Fibroblast of mammary gland (primary cell): ENCODE measurements at regions not wholly inside any gene's neighbourhood (a gene's known extent, or its start where the extent isn't known, plus 50 kb on each side); places are given as distances from the start of the nearest gene placed in this dataset.

ENCODE experiments used
- DNase-seq: peaks from one replicate; pipeline ENCODE4 v3.0.0-alpha.2; 2010; ENCODE audit warnings: low read depth
- H3K4me3 ChIP-seq: 2 replicates; pipeline ENCODE4 v1.5.1; 2011; ENCODE audit warnings: low read depth, mild to moderate bottlenecking, low read length, moderate library complexity; ENCODE audit not compliant: control insufficient read depth
- TF ChIP-seq, protein P1 (sequence below): conservative IDR thresholded peaks from 2 replicates; pipeline ENCODE4 v1.5.1; 2011; ENCODE audit warnings: low read depth, low read length, inconsistent platforms; ENCODE audit not compliant: control insufficient read depth, insufficient read depth

DNA sequence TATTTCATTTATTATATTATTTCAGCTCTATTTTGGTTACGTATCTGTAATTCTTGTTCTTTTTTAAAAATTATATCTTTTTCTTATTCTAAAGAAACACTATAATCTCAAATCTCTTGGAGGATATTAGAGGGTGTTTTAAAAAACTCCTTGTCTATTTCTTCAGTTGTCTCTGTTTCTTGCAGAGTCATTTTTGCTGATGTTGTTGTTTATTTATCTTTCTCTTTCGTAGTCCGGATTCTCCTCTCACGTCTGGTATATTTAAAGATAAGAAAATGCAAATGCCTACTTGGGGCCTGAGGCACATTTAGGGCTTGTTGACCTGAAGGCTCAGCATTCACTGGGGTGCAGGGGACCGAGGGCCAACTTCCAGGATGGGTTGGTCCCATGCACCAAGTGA is 181.2 kb upstream of the CTBP2 start:
- DNase-seq = no peak
- H3K4me3 ChIP-seq = no peak overlapping the region
- TF ChIP-seq, protein P1, sequence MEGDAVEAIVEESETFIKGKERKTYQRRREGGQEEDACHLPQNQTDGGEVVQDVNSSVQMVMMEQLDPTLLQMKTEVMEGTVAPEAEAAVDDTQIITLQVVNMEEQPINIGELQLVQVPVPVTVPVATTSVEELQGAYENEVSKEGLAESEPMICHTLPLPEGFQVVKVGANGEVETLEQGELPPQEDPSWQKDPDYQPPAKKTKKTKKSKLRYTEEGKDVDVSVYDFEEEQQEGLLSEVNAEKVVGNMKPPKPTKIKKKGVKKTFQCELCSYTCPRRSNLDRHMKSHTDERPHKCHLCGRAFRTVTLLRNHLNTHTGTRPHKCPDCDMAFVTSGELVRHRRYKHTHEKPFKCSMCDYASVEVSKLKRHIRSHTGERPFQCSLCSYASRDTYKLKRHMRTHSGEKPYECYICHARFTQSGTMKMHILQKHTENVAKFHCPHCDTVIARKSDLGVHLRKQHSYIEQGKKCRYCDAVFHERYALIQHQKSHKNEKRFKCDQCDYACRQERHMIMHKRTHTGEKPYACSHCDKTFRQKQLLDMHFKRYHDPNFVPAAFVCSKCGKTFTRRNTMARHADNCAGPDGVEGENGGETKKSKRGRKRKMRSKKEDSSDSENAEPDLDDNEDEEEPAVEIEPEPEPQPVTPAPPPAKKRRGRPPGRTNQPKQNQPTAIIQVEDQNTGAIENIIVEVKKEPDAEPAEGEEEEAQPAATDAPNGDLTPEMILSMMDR = no peak

DNA sequence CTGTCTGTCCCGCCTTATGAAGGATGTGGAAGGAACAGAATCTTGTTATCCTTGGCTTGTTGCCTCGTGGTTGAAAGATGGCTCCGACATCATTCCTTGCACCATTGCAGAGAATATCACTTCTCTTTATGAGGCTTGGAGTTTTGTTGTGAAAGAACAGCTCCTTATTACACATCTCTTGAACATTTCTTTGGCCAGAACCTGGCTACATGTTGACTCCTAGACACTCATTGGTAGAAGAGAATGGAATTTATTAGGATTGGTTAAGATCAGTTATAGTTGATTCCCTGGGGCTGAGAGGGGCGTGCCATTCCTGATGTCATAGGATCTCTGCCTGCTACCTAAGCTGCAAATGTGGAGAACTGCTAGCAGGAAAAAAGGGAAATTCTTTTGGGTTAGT is 180.5 kb upstream of the CTBP2 start:
- TF ChIP-seq, protein P1 = no peak
- DNase-seq = peak; percentile 43
- H3K4me3 ChIP-seq = no peak overlapping the region

- TF ChIP-seq, protein P1 = no peak
- no peak for DNase-seq
- no peak overlapping the region for H3K4me3 ChIP-seq
Observed at GRCh38 chr10:125337510-125337909, 177.1 kb upstream of the CTBP2 start.

GRCh38 chr10:125334545-125334944 is 174.2 kb upstream of the CTBP2 start:
- TF ChIP-seq, protein P1 = no peak
- no peak for DNase-seq
- no peak overlapping the region for H3K4me3 ChIP-seq

GRCh38 chr10:125333769-125334168 is 173.4 kb upstream of the CTBP2 start:
- TF ChIP-seq, protein P1 = no peak
- no peak for DNase-seq
- no peak overlapping the region for H3K4me3 ChIP-seq

DNA sequence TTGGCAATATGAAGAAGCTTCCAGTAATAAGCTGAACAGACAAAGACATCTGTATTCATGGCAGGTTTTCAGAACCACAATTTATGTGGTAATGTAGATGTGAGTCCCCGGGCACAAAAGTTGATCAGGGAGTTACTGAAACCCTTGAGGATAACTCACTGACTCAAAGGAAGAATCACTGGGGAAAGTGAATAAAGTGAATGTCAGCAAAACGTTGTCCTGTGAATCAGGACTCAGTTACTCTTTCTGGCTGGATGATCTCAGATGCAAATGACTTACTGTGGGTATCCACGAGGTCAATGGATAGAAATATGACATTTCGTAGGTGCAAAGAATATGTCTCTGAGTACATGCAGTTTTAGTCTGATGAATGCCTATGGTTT is 172.8 kb upstream of the CTBP2 start:
- peak; percentile 5 for DNase-seq
- no peak overlapping the region for H3K4me3 ChIP-seq
- TF ChIP-seq, protein P1 = no peak

DNA sequence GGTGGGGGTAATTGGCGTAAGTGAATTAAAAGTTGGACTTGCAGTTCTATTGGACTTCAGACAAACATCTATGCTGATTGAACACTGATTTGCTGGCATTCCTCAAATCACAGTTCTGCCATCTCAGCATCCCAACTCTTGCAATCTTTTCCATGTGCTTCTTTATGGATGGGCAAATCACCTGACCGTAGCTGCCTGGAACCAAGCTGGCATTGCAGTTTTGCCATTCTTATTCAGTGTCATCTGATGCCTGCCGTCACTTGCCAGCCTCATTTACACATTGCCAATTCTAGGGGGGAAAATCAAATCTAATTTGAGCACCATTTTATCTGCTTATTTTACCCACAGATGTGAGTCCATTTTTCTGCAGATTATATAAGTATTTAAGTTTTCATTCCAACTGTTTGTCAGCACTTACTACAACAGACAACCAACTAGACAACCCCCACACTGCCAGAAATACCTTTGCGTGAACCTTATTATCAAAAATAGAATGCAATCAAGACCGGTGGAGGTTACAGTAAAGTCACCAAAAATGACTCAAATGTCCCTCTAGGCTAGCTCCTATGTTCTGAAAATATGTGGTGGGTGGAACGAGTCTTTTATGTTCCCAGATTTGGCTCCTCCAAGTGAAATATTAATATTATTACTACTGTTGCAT is 172.3 kb upstream of the CTBP2 start:
- TF ChIP-seq, protein P1 = no peak

More for the DNA sequence above, 172.3 kb upstream of the CTBP2 start:
- no peak for DNase-seq
- H3K4me3 ChIP-seq = no peak overlapping the region
